ENCODE measurements at regions not wholly inside any gene's neighbourhood (a gene's known extent, or its start where the extent isn't known, plus 50 kb on each side); places are given as distances from the start of the nearest gene placed in this dataset.

- TF ChIP-seq, protein P1, sequence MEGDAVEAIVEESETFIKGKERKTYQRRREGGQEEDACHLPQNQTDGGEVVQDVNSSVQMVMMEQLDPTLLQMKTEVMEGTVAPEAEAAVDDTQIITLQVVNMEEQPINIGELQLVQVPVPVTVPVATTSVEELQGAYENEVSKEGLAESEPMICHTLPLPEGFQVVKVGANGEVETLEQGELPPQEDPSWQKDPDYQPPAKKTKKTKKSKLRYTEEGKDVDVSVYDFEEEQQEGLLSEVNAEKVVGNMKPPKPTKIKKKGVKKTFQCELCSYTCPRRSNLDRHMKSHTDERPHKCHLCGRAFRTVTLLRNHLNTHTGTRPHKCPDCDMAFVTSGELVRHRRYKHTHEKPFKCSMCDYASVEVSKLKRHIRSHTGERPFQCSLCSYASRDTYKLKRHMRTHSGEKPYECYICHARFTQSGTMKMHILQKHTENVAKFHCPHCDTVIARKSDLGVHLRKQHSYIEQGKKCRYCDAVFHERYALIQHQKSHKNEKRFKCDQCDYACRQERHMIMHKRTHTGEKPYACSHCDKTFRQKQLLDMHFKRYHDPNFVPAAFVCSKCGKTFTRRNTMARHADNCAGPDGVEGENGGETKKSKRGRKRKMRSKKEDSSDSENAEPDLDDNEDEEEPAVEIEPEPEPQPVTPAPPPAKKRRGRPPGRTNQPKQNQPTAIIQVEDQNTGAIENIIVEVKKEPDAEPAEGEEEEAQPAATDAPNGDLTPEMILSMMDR (IDR thresholded peaks at IDR 0.05) = peak in 1 of 4 experiments; percentile 22
- TF ChIP-seq POLR2A (IDR thresholded peaks at IDR 0.05) = no peak
- no peak for TF ChIP-seq EP300 (IDR thresholded peaks at IDR 0.05)
- no peak for TF ChIP-seq POLR2AphosphoS5 (IDR thresholded peaks at IDR 0.05)
Measured at GRCh38 chr13:30551189-30551588, 66.5 kb upstream of the USPL1 start.
